ENCODE measurements at regions not wholly inside any gene's neighbourhood (a gene's known extent, or its start where the extent isn't known, plus 50 kb on each side); places are given as distances from the start of the nearest gene placed in this dataset.

DNA sequence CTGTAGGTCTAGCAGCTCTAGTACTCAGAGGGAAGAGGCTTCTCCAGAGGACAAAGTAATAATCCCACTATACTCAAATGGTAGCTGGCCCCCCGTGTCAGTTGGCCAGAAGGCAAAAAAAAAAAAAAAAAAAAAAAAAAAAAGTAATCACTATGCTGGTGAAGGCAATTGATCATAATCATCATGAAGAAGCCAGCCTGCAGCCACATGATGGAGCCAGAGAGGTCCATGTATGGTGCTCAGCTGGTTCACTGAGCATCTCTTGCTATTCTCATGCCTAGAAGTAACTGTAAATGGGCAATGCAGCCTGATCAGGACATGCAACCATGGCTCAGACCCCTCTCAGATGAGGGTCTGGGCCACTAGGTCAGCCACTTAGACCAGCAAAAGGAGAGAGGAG lies 378.8 kb downstream of the MED13L start:
- TF ChIP-seq, protein P1, sequence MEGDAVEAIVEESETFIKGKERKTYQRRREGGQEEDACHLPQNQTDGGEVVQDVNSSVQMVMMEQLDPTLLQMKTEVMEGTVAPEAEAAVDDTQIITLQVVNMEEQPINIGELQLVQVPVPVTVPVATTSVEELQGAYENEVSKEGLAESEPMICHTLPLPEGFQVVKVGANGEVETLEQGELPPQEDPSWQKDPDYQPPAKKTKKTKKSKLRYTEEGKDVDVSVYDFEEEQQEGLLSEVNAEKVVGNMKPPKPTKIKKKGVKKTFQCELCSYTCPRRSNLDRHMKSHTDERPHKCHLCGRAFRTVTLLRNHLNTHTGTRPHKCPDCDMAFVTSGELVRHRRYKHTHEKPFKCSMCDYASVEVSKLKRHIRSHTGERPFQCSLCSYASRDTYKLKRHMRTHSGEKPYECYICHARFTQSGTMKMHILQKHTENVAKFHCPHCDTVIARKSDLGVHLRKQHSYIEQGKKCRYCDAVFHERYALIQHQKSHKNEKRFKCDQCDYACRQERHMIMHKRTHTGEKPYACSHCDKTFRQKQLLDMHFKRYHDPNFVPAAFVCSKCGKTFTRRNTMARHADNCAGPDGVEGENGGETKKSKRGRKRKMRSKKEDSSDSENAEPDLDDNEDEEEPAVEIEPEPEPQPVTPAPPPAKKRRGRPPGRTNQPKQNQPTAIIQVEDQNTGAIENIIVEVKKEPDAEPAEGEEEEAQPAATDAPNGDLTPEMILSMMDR (IDR thresholded peaks at IDR 0.05; ENCODE audit: low read length) = no peak; the same call in 1 of the 2 replicates
- TF ChIP-seq EZH2 (IDR thresholded peaks at IDR 0.05; ENCODE audit: borderline replicate concordance, low read length) = no peak

Data from OCI-LY1 (cell line).